SK-N-SH (cell line): ENCODE measurements at regions not wholly inside any gene's neighbourhood (a gene's known extent, or its start where the extent isn't known, plus 50 kb on each side); places are given as distances from the start of the nearest gene placed in this dataset.

Experiments
- CTCF ChIA-PET: fragments of 300-600, 350-600 bp; formaldehyde crosslinking; extraction: SDS; loops from one replicate; lab custom pipeline; 2021; lab: Yijun Ruan, JAX
- POLR2A ChIA-PET: fragments of 350-600 bp; sonication (Branson Sonifier 250); formaldehyde crosslinking; extraction: SDS; loops from one replicate; lab custom pipeline; 2020; ENCODE audit warnings: antibody characterized with exemption, inconsistent platforms; lab: Yijun Ruan, JAX
- DNase-seq: peaks from one replicate; pipeline ENCODE4 v3.0.0; 2012
- H2AFZ ChIP-seq: fragments of 200-600 bp; sonication (generic); 2 replicates; pipeline ENCODE4 v1.8.1; 2016; ENCODE audit warnings: antibody characterized with exemption, mild to moderate bottlenecking, low read depth
- H3F3A ChIP-seq: fragments of 200-600 bp; sonication (generic); replicated peaks from 2 replicates; pipeline ENCODE3; 2016; ENCODE audit warnings: antibody characterized with exemption, mild to moderate bottlenecking; ENCODE audit not compliant: insufficient read depth
- H3K27ac ChIP-seq, 2 experiments: fragments of 200-500 bp in 1 of 2; fragments of 200-600 bp in 1 of 2; sonication (Bioruptor generic) in 1 of 2; sonication (generic), shearing (Covaris generic) in 1 of 2; 2 replicates each; pipeline versions ENCODE4 v1.5.1 to v1.6.1; 2014 to 2016; ENCODE audit warnings: low read depth in 2 of 2, inconsistent platforms in 1 of 2, low read length in 1 of 2, mild to moderate bottlenecking in 1 of 2, mixed read lengths in 1 of 2
- H3K27me3 ChIP-seq: fragments of 200-600 bp; sonication (generic), shearing (Covaris generic); 2 replicates; pipeline ENCODE4 v1.6.1; 2016; ENCODE audit warnings: mixed run types; ENCODE audit not compliant: insufficient read depth
- H3K36me3 ChIP-seq, 2 experiments: fragments of 200-500 bp in 1 of 2; fragments of 200-600 bp in 1 of 2; sonication (Bioruptor generic) in 1 of 2; sonication (generic) in 1 of 2; replicated peaks in 1 of 2; 2 replicates each; pipeline versions ENCODE3 to v1.5.1; 2014 to 2016; ENCODE audit warnings: low read length in 1 of 2, mild to moderate bottlenecking in 1 of 2; ENCODE audit not compliant: insufficient read depth in 2 of 2, control insufficient read depth in 1 of 2
- H3K4me1 ChIP-seq, 2 experiments: fragments of 200-500 bp in 1 of 2; fragments of 200-600 bp in 1 of 2; sonication (Bioruptor generic) in 1 of 2; sonication (generic), shearing (Covaris generic) in 1 of 2; 2 replicates each; pipeline versions ENCODE4 v1.5.1 to v1.6.1; 2014 to 2016; ENCODE audit warnings: low read depth in 1 of 2, low read length in 1 of 2, mixed run types in 1 of 2; ENCODE audit not compliant: insufficient read depth in 2 of 2, control insufficient read depth in 1 of 2
- H3K4me2 ChIP-seq: fragments of 200-600 bp; sonication (generic), shearing (Covaris generic); 2 replicates; pipeline ENCODE4 v1.6.1; 2017; ENCODE audit warnings: mixed run types
- H3K4me3 ChIP-seq, 2 experiments: fragments of 200-500 bp in 1 of 2; fragments of 200-600 bp in 1 of 2; sonication (Bioruptor generic) in 1 of 2; sonication (generic), shearing (Covaris generic) in 1 of 2; 2 replicates each; pipeline versions ENCODE4 v1.5.1 to v1.8.1; 2014 to 2016; ENCODE audit warnings: low read depth in 2 of 2, inconsistent platforms in 1 of 2, low read length in 1 of 2, mild to moderate bottlenecking in 1 of 2, mixed read lengths in 1 of 2, moderate library complexity in 1 of 2
- H3K79me2 ChIP-seq: fragments of 200-600 bp; sonication (generic); 2 replicates; pipeline ENCODE4 v1.8.1; 2017; ENCODE audit warnings: mild to moderate bottlenecking; ENCODE audit not compliant: insufficient read depth
- H3K9ac ChIP-seq: fragments of 200-600 bp; sonication (generic); 2 replicates; pipeline ENCODE4 v1.6.1; 2017; ENCODE audit warnings: mixed run types
- H3K9me2 ChIP-seq: fragments of 200-600 bp; sonication (generic); 2 replicates; pipeline ENCODE4 v1.6.1; 2017; ENCODE audit warnings: mixed run types
- H3K9me3 ChIP-seq: fragments of 200-600 bp; sonication (generic); 2 replicates; pipeline ENCODE4 v1.6.1; 2017; ENCODE audit warnings: mixed run types, mild to moderate bottlenecking, moderate library complexity
- H4K20me1 ChIP-seq: fragments of 200-600 bp; sonication (generic); 2 replicates; pipeline ENCODE4 v1.6.1; 2017; ENCODE audit warnings: mild to moderate bottlenecking, mixed run types; ENCODE audit not compliant: insufficient read depth
- EZH2phosphoT487 ChIP-seq: fragments of 200-600 bp; sonication (generic); IDR thresholded peaks from 2 replicates; pipeline ENCODE4 v1.6.1; 2017; ENCODE audit warnings: low read depth, mixed run types, mild to moderate bottlenecking, antibody characterized with exemption, moderate library complexity, borderline replicate concordance
- FOSL2 ChIP-seq: IDR thresholded peaks from 2 replicates; pipeline ENCODE4 v1.4.0; 2012; ENCODE audit warnings: low read depth, mild to moderate bottlenecking, moderate library complexity, borderline replicate concordance
- FOXM1 ChIP-seq: IDR thresholded peaks from 2 replicates; pipeline ENCODE4 v1.4.0; 2012; ENCODE audit warnings: low read depth, mild to moderate bottlenecking
- GABPA ChIP-seq: IDR thresholded peaks from 2 replicates; pipeline ENCODE4 v1.4.0; 2012; ENCODE audit warnings: low read depth, mild to moderate bottlenecking
- JUND ChIP-seq: IDR thresholded peaks from 2 replicates; pipeline ENCODE4 v1.4.0; 2012
- MEF2A ChIP-seq: IDR thresholded peaks from 2 replicates; pipeline ENCODE4 v1.4.0; 2012; ENCODE audit warnings: low read depth, borderline replicate concordance
- NFIC ChIP-seq: IDR thresholded peaks from 2 replicates; pipeline ENCODE4 v1.4.0; 2012; ENCODE audit warnings: borderline replicate concordance
- PBX3 ChIP-seq: IDR thresholded peaks from 2 replicates; pipeline ENCODE4; 2012
- POLR2AphosphoS5 ChIP-seq: IDR thresholded peaks from 2 replicates; pipeline ENCODE4 v1.6.1; 2012; ENCODE audit warnings: low read depth, low read length
- RAD21 ChIP-seq: IDR thresholded peaks from 2 replicates; pipeline ENCODE4 v1.6.1; 2012; ENCODE audit warnings: mild to moderate bottlenecking, low read length
- RCOR1 ChIP-seq: fragments of 150-350 bp; IDR thresholded peaks from 2 replicates; pipeline ENCODE4 v1.6.1; 2017; ENCODE audit warnings: antibody characterized with exemption, low read length
- RFX5 ChIP-seq: IDR thresholded peaks from 2 replicates; pipeline ENCODE4 v1.6.1; 2012; ENCODE audit warnings: mild to moderate bottlenecking, improper control_type of control experiment, low read length
- SMC3 ChIP-seq: IDR thresholded peaks from 2 replicates; pipeline ENCODE4 v1.6.1; 2012; ENCODE audit warnings: low read depth, low read length, improper control_type of control experiment
- TAF1 ChIP-seq: IDR thresholded peaks from 2 replicates; pipeline ENCODE4 v1.6.1; 2012; ENCODE audit warnings: low read depth, mild to moderate bottlenecking, low read length, moderate library complexity, borderline replicate concordance
- TEAD4 ChIP-seq: IDR thresholded peaks from 2 replicates; pipeline ENCODE4 v1.4.0; 2012; ENCODE audit warnings: mild to moderate bottlenecking, borderline replicate concordance; ENCODE audit not compliant: insufficient read depth
- WGBS: methylation state at CpG from one replicate; pipeline ENCODE4 v1.1.6; 2017; ENCODE audit warnings: low lambda C conversion rate; 5-methylcytosine and 5-hydroxymethylcytosine counted together
- TF ChIP-seq, protein P1 (sequence below): fragments of 200-600 bp; sonication (generic); IDR thresholded peaks from 2 replicates; pipeline ENCODE4 v1.6.1; 2017; ENCODE audit warnings: antibody characterized with exemption, mild to moderate bottlenecking, moderate library complexity
- TF ChIP-seq, protein P2 (sequence below): IDR thresholded peaks from 2 replicates; pipeline ENCODE4 v1.4.0; 2012; ENCODE audit warnings: low read depth, borderline replicate concordance
- TF ChIP-seq, protein P3 (sequence below): fragments of 150-350 bp; IDR thresholded peaks from 2 replicates; pipeline ENCODE4 v1.6.1; 2017; ENCODE audit warnings: antibody characterized with exemption, low read length, low read depth, borderline replicate concordance
- TF ChIP-seq, protein P4 (sequence below): fragments of 150-350 bp; IDR thresholded peaks from 2 replicates; pipeline ENCODE4 v1.6.1; 2016; ENCODE audit warnings: mild to moderate bottlenecking, low read depth, low read length

- Histone ChIP-seq H3K4me1 (peaks cover 0 to 8% of the 10 kb centered on the region in 2 experiments; a peak in 1 of 4 replicates), H3K27me3 (no peaks in the 10 kb centered on the region), H3K79me2 (no peaks in the 10 kb centered on the region), H4K20me1 (no peaks in the 10 kb centered on the region), H3K4me3 (no peak overlapping the region), H3K9ac (no peak overlapping the region), H3K27ac (no peak overlapping the region), H3K9me3 (no peaks in the 10 kb centered on the region), H3K9me2 (no peaks in the 10 kb centered on the region), H2AFZ (no peak overlapping the region), H3K4me2 (no peak overlapping the region), H3F3A (peaks cover 13% of the 10 kb centered on the region), H3K36me3 (no peaks in the 10 kb centered on the region)
- ChIA-PET CTCF (no interaction called here), POLR2A (no interaction called here)
- no peak for DNase-seq
- WGBS: 51% methylated on average over 4 of the region's 4 CpGs
- no peak for TF ChIP-seq POLR2AphosphoS5
- no peak for TF ChIP-seq FOXM1
- TF ChIP-seq TEAD4: no peak
- TF ChIP-seq, protein P1, sequence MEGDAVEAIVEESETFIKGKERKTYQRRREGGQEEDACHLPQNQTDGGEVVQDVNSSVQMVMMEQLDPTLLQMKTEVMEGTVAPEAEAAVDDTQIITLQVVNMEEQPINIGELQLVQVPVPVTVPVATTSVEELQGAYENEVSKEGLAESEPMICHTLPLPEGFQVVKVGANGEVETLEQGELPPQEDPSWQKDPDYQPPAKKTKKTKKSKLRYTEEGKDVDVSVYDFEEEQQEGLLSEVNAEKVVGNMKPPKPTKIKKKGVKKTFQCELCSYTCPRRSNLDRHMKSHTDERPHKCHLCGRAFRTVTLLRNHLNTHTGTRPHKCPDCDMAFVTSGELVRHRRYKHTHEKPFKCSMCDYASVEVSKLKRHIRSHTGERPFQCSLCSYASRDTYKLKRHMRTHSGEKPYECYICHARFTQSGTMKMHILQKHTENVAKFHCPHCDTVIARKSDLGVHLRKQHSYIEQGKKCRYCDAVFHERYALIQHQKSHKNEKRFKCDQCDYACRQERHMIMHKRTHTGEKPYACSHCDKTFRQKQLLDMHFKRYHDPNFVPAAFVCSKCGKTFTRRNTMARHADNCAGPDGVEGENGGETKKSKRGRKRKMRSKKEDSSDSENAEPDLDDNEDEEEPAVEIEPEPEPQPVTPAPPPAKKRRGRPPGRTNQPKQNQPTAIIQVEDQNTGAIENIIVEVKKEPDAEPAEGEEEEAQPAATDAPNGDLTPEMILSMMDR: no peak
- TF ChIP-seq JUND: no peak
- no peak for TF ChIP-seq NFIC
- no peak for TF ChIP-seq SMC3
- no peak for TF ChIP-seq EZH2phosphoT487
- no peak for TF ChIP-seq TAF1
- TF ChIP-seq, protein P2, sequence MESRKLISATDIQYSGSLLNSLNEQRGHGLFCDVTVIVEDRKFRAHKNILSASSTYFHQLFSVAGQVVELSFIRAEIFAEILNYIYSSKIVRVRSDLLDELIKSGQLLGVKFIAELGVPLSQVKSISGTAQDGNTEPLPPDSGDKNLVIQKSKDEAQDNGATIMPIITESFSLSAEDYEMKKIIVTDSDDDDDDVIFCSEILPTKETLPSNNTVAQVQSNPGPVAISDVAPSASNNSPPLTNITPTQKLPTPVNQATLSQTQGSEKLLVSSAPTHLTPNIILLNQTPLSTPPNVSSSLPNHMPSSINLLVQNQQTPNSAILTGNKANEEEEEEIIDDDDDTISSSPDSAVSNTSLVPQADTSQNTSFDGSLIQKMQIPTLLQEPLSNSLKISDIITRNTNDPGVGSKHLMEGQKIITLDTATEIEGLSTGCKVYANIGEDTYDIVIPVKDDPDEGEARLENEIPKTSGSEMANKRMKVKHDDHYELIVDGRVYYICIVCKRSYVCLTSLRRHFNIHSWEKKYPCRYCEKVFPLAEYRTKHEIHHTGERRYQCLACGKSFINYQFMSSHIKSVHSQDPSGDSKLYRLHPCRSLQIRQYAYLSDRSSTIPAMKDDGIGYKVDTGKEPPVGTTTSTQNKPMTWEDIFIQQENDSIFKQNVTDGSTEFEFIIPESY: no peak
- TF ChIP-seq RFX5: no peak
- no peak for TF ChIP-seq RCOR1
- TF ChIP-seq, protein P3, sequence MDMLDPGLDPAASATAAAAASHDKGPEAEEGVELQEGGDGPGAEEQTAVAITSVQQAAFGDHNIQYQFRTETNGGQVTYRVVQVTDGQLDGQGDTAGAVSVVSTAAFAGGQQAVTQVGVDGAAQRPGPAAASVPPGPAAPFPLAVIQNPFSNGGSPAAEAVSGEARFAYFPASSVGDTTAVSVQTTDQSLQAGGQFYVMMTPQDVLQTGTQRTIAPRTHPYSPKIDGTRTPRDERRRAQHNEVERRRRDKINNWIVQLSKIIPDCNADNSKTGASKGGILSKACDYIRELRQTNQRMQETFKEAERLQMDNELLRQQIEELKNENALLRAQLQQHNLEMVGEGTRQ: no peak
- no peak for TF ChIP-seq RAD21
- no peak for TF ChIP-seq MEF2A
- no peak for TF ChIP-seq FOSL2
- TF ChIP-seq PBX3: no peak
- TF ChIP-seq, protein P4, sequence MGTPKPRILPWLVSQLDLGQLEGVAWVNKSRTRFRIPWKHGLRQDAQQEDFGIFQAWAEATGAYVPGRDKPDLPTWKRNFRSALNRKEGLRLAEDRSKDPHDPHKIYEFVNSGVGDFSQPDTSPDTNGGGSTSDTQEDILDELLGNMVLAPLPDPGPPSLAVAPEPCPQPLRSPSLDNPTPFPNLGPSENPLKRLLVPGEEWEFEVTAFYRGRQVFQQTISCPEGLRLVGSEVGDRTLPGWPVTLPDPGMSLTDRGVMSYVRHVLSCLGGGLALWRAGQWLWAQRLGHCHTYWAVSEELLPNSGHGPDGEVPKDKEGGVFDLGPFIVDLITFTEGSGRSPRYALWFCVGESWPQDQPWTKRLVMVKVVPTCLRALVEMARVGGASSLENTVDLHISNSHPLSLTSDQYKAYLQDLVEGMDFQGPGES: no peak
- no peak for TF ChIP-seq GABPA
These were observed 381.8 kb downstream of the NUAK1 start for GRCh38 chr12:105756961-105757360.
